IPS DF 19.7 (cell line): ENCODE measurements at regions not wholly inside any gene's neighbourhood (a gene's known extent, or its start where the extent isn't known, plus 50 kb on each side); places are given as distances from the start of the nearest gene placed in this dataset.

Source experiments
- DNase-seq: peaks from one replicate; pipeline ENCODE4 v3.0.0-alpha.2; 2013; ENCODE audit warnings: low read depth, low spot score

DNA sequence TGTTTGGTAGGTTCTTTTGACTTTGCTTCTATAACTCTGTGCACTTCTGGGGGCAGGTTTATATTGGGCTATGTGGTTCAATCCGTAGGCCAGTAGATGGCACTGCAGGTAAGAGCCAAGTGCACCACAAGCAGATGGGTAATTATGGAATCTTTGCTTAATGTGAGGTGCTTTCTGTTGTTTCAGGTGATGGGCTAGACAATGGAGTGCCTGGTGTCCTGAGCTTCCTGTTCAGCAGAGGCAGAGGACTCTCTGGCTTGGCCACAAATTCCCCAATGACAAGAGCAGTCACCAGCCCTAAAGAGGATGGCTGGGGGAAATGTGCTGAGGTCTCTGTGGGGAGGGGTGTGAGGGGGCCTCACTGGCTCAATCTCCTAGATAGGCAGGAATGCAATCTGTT, 455.0 kb downstream of the CCSER2 start:
- peak; percentile 17 for DNase-seq

DNA sequence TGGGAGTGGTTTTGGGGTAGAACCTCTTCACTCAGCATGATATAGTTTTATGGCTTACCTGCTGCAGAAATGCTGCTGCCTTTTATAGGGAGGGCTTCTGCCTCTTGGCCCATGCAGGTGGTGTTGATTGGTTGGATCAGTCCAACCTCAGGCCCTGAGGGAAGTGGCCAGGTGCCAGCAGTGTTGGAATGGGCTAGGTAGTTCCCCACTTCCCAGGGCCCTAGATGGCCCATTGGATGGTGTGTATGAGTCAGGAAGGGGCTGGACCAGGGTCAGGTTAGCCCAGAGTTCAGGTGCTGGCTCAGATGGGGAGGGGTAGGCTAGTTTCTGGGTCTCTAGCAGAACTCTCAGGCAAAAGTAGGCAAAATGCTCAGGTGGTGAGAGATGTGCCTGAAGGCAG, 455.5 kb downstream of the CCSER2 start:
- no peak for DNase-seq

DNA sequence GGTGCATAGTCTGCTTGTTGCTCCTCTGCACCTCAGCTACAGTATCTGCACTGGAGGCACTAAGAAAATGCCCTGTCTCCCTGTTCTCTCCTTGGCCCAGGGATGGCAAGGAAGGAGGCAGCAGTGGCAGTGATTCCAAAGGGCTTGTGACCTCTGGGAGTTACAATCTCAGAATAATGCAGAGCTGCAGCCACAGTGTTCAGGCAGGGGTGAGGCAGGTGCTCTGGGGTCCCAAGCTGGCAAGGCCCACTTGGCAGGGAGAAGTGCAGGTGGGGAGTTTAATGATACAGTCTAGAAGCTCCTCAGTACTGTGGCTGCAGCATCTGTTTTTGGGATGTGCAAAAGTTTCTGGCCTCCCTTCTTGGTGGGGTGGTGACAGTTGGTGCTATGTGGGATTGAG, 456.4 kb downstream of the CCSER2 start:
- DNase-seq = no peak

DNA sequence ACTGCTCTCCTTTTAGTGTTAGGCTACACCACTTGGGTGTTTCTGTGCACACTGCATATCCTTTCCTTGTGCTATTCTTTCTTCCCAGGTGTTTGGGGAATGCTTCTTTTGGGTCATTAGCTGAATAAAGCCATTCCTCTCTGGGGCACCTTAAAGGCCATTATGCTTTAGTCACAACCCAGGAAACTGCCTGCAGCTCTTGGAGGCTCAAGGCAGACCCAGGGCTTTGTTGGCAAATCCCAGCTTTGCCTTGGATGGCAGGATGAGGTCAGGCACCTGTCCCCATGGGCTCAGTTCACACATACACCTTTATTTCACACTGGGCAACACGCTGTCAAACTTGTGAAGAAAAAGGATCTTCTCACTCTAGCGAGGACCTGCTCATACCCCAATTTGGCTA, 460.6 kb downstream of the CCSER2 start:
- DNase-seq = no peak

DNA sequence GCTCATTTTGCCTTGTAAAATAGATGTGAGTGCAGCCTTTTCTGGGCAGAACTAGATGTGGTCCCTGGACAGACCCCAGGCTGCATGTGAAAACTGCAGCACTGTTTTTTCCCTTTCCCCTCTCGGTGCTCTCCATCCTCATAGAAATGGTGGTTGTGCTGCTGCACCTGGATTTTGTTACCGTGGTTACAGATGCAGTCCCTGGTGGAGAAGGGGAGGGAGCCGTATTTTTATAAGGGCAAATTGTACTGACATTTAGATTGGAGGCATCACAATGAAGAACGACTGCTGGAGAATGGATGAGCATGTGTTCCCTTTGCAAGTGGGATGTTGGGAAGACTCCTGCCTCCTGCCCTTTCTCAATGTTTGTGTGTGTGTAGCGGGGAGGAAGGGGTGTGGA, 469.9 kb downstream of the CCSER2 start:
- DNase-seq = no peak

DNA sequence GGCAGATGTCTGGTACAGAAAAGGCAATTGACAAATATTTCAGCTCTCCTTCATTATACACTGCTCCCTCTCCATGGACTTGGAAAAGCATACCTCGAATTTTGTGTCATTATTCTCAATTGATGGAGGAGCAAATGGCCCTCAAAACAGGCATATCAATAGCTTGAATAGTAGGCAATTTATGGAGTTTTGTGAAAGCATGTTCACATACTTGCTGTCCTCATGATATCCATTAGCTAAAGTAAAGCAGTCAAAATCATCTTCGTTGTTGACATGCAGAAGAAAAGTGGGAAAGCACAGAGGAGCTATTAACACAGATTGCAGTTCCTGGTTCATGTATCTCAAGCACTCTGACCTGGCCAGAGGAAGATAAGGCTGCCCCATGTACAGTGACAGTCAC, 472.8 kb downstream of the CCSER2 start:
- DNase-seq = no peak

DNA sequence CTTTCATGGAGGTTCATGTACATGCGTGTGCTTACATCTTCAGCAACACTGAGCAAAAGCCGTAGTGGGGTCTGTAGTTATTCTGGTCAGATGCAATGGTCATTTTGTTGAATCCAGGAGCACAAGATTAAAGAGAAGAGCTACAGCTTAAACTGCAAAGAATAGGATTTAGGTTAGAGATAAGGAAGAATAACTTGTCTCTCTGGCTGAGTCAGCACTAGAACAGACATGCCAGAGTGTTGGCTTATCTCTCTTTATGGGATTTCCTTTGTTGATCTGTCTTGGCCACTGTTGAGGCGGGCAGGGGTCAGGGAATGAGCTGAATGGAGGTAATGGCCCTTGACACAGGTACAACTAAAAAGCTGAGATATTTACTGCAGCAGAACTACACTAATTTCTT, 473.5 kb downstream of the CCSER2 start:
- DNase-seq = no peak

DNA sequence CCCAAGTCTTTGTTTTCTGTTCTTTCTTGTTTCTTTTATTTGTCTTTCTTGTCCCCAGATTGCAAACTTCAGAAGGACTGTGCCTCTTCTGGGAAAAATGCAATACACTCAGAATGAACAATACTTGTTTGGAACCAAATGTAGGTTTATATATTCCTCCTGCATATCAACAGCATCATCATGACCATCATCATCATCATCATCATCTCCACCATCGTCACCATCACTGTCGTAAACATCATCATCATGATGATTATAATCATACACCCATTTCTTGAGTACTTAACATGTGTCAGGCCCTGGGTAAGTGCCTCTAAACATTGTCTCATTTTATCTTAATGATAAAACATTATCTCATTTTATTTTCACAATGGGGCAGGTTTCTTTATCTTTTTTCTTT, 476.8 kb downstream of the CCSER2 start:
- no peak for DNase-seq

DNA sequence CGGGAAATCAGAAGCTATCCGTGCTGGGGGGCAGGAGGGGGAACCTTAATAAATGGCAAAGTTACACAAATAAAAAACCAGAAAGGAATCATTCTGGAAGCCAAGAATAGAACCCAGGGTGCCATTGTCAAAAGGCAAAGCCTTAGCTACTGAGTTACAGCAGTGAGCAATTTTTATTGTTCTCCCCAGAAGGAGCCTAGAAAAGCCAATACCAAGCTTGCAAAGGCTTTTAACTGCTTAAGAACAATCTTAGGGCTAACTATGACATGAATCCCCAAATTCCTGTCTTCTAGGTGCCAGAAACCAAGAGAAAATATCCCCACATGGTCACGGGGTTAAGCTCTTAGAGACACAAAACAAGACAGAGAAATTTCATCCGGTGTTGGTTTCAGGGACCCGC, 482.7 kb downstream of the CCSER2 start:
- DNase-seq = no peak

DNA sequence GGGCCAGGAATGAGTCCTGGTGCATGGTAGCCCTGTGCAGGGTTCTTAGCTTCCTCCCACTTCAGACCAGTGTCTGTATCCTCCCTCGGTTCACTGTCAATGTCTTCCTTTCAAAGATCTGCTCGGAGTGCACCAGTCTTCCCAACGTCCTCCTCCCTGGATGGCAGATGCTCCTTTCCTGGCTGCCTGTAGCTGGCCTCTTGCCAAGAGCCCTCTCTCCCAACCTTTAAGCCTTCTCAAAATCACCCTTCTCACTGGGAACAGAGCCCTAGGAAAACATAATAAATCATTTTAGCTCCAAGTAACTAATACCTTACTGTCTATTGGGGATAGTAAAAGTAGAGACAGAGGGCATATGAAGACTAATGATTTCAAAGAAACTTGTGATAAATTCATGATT, 490.6 kb downstream of the CCSER2 start:
- no peak for DNase-seq

DNA sequence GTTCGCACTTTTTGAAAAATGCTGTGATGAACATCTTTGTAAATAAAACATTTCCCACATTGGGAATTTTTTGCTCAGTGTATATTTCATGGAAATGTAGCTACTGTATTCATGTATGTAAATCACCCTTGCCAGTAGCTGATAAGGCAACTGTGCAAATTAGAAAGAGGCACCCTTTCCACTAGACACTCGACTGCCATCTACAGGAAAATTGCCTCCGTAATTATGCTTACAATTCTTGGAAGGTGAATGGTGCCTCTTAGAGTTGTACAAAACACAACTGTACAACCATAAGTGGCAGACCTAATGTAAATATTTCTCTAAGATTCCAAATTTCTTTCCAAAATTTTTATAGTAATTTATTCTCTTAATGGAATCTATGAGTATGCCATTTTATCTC, 491.7 kb downstream of the CCSER2 start:
- no peak for DNase-seq

DNA sequence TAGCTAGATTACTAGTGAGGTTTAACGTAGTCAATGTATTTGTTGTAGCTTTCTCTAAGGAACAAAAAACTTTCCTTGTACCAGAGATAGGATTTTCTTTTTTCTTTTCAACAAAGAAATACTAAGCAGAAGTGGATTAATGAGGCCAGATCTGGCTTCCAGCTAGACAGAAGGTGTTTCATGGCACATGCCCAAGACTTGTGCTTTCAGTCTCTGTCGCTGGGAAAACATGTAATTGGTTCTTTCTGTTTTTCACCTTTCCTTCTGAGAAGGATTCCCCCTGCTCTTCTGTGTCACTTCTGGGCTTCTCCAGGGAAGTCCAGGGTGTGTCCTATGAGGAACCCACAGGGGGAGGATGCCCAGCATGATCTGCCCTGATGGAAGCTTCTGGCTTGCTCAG, 492.2 kb downstream of the CCSER2 start:
- DNase-seq = no peak

DNA sequence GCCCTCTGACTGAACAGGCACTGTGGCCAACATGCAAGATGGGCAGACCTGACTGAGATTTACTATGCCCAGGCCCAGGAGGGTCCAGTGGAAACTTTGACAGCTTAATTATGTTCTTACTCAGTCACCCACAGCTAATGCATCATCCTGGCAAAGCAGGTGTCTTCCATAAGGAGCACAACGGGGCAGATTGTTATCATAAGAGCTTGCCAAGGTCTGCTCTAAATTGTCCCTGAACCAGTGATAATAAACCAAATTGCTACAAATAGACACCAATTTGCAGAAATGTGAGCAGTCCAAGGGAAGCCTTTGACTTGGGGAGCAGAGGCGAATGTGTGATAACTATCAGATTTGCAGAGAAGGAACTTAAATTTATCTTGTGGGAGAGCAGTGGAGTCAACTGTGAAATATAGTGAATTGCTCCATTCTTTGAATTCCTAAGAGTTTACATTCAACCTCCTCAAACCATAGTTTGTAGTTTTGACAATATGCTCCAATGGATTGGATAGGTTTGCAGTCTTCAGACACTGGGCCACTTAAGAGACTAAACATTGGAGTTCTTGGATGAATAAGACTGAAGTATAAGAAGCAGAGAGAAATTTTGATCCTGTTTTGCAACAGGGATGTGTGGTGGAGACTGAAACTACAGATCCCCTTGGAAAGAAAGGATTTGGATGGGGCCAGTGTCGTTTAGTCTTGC, 494.7 kb downstream of the CCSER2 start:
- no peak for DNase-seq

DNA sequence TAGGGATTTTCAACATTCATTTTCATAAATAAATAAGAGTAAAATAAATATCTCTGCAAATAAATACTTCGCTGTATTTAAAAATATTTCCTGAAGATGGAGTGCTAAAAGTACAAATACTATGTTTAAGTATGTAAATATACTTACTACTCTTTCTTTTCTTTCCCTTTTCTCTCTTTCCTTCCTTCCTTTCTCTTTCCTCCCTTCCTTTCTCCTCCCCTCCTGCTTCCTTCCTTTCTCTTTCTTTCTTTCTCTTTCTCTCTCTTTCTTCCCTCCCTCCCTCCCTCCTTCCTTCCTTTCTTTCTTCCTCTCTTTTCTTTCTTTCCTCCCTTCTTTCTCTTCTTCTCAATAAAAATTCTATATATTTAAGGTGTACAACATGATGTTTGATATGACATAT, 496.1 kb downstream of the CCSER2 start:
- DNase-seq = no peak

DNA sequence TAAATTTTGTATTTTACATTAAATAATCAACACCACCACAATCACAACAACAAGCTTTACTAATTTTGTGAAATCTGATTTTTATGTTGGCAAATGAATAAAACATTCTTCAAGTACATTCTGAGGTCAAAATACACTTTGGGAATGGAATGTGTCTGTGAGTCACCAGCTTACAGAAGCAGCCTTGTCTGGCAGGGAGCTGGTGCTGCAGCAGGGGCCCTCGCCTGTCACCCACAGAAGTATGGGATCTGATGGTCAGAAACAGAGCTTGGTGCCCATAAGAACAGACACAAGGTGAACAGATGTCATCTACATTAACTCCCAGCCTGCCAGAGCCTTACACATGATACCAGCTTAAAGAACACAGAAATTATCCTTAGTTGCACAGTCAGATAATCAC, 496.9 kb downstream of the CCSER2 start:
- DNase-seq = no peak

DNA sequence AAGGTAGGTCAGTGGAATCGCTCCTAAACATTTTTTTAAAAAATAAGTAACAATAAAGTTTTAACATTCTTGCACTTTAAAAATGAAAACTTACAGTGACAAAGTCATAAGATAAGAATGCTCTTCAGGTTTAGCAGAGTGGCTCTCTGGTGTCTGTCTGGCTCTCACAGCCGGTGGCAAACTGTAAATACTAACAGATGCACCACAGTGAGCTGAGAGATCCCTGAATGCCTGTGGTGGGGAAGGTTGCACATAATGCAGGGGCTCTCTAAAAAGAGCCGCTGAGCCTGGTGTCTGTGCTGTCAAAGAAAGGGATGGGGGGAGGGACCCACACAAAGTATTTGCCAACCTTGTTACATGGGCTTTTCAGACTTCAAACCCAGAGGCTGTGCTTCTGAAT, 498.3 kb downstream of the CCSER2 start:
- DNase-seq = no peak

DNA sequence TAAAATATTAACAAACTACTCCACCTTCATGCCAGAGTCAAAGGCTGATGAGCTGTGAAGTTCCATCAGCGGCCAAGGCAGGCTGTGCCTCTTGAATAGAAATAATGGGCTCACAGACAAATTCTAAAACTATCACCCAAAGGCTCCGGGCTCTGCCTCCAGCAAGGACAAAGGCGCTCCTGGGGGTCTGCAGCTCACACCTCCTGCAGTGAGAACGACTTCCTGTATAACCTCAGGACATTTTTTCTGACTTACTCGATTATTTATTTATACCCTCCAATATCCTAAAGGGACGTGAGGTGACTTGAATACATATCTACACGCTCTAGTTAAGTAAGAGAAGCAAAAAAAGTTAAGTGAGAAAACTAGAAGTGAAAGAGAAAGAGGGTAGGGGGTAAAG, 500.7 kb downstream of the CCSER2 start:
- no peak for DNase-seq

DNA sequence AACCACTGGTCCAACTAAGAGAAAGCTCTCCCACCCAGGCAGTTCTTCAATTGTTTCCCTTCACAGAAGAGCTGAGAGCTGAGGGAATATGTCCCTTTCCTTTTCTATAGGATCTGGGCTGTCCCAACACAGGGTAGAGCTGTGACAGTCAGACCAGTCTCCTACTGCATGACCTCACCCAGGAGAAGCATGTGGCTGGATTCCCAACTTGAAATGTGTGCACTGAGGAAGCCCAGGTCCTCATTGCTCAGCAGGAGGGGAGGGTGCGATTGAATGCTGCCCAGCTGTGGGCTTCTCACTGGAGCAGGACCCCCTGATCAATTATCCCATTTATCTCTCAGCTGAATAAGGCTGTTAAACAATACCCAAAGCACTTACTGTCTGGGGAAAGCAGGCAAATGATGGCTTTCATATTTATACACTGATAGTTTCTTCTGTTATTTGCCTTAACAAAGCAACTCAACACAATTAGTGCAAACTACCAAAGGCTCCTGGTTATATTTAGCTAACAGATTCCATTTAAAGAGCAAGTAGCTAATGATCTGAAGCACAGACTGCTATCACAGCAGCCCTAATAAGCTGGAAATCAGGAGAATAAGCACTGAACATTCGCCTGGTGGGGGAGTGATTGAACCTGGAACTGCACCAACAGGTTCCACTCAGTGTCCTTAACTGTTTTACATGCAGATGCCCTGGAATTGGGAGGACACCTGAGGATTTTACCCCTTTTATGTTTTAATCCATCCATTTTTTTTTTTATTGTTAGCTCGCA, 508.8 kb downstream of the CCSER2 start:
- no peak for DNase-seq

DNA sequence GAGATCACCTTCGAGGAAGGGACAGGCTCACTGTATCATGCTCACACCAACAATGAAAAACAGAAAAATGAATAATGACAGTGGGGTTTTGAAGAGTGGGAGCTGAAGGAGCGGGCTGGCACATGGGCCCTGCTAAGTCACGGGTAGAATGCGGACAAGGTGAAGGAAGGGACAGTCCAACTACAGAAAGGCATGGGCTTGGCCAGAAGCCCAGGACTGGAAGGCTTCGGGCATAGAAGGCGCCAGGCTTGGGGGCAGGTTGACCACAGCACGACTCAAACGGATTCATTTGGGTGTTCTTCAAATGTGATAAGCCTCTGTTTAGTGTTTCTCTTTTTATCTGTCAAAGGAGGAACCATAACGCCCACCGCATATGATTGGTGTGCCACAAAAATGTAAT, 509.5 kb downstream of the CCSER2 start:
- no peak for DNase-seq

DNA sequence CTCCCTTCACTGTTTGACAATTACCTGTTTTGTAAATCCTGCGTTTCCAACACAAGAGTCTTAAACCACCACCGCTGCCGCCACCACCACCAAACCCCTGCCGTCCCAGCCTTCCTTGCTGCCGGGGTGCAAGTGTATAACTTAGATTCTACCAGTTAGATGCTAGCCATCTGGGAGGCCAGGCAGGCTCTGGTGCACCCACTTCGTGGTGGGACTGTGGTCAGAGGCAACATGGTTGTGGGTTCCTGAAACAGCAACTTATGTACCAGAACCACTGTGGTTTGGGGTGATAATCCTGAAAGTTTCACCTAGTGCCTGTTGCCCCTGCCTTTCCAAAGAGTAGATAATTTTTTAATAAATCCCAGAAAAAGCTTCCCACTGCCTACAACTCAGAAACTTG, 510.5 kb downstream of the CCSER2 start:
- no peak for DNase-seq

DNA sequence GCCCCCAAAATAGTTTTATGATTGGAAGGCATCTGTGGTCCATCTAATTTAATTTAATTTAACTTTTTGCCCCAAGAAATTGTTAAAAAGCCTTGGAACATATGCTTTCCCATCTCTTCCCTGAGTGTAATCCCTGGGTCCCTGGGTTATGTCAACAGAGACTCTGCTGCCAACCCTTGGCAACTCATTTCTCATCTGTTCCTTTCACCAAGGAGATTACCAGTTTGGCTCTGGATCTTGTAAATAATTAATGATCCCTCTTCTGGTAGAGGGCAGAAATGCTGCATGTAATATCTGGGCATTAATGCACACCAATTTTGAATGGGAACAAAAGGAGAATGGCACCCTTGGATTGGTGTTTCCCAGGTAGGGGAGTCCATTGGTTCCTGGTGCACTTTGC, 514.2 kb downstream of the CCSER2 start:
- DNase-seq = no peak

DNA sequence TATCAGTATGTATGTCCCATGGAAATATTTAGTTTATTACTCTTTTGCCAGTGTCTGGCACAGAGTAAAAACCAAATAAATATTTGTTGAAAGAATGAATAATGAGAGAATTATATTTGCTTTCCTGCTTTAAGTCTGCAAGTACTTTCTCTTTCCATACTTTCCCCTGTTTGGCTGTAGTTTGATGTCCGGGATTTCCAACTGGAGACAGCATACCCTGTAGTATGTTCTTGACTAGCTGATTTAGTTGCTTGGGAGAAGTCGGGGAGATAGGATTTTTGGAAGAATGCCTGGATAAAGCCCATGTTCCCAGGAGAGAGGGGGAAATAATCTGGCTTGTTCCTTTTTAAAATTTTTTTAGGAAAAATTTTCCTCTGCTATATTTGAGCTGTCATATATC, 516.1 kb downstream of the CCSER2 start:
- no peak for DNase-seq

DNA sequence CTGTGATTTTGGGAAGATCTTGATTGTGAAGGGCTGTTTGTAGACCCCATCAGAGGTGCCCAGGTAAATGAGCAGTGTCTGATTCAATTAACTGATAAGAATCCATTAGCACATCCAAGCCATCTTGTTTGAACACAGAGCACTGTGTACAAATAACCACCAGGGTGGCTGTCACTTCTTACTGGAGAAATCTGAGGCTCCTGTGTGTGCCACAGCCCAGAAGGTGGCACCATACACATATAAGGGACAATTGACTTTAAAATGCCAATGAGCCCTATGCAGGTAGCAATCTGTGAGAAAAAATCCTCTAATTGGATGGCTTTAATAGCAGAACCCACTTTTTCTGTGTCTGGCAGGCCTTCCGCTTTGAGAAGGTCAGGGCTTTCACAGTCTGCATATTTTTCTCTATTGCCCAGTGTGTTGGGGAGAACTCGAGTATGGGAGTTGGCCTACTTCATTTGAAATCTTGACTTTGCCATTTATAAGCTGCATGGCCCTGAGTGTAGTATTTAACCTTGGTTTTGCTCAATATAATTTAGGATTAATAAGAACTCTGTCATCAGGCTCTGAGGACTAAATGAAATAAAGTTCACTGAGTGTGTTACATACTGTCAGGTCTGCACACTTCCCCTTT, 517.4 kb downstream of the CCSER2 start:
- DNase-seq = no peak
